ENCODE measurements at regions not wholly inside any gene's neighbourhood (a gene's known extent, or its start where the extent isn't known, plus 50 kb on each side); places are given as distances from the start of the nearest gene placed in this dataset.

DNA sequence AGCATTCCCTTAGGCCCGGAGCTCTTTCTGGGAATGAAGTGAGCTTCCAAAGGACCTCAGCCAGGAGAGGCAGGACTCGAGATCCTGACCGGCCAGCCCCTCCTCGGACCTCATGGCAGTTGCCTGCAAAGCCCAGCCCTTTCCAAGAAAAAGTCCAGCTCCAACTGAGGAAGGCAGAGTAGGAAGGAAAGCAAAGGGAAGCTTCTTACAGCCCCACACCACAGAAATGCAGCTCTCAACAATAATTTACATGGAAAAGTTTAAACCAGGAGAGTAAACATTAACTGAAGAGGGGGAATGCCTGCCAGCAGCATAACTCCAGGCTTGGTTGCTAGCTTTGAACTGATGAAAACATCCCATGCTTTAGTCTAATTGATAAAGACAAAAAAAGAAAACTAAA lies 153.9 kb upstream of the PFKP start:
- no peaks in the 10 kb centered on the region for H3K9me3 Mint-ChIP-seq
- Histone ChIP-seq H4K20me1 (ENCODE audit: low read depth) (no peaks in the 10 kb centered on the region), H3K9me3 (ENCODE audit: low read depth) (no peaks in the 10 kb centered on the region), H2AFZ (replicated peaks) (no peak overlapping the region), H3K36me3 (no peaks in the 10 kb centered on the region), H3K27ac (no peak overlapping the region), H3K27me3 (no peaks in the 10 kb centered on the region), H3F3A (ENCODE audit: low read depth) (peaks cover 10% of the 10 kb centered on the region), H3K79me2 (ENCODE audit: low read depth) (no peaks in the 10 kb centered on the region), H3K4me1 (peaks cover 9% of the 10 kb centered on the region), H3K4me2 (no peak overlapping the region), H3K9ac (no peak overlapping the region), H3K4me3 (no peak overlapping the region)
- H3K36me3 Mint-ChIP-seq = no peaks in the 10 kb centered on the region
- TF ChIP-seq EZH2 (IDR thresholded peaks at IDR 0.05) = no peak
- TF ChIP-seq CTCF (IDR thresholded peaks at IDR 0.05) = no peak
- peaks cover 7% of the 10 kb centered on the region for H3K4me1 Mint-ChIP-seq
- no peak overlapping the region for H3K4me3 Mint-ChIP-seq
- H3K27ac Mint-ChIP-seq = no peak overlapping the region
- no peak for DNase-seq (ENCODE audit: low spot score)
- H3K27me3 Mint-ChIP-seq (ENCODE audit: insufficient read depth, low read depth) = peaks cover 7% of the 10 kb centered on the region

DNA sequence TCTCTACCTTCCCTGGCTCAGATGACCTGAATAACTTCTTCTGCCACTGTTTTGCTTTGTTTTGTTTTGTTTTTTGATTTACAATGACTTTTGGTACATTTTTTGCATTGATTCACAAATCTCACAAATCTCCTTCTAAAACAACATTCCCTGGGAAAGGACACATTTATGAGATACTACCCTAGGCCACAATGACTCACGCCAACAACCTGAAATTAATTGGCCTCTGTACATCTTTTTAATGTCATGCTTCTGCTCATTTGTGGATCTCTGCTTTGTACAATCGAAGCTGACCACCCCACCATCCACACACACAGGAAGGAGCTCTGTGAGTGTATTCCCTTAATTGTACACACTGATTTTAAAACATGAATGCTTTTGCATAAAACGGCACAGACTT lies 156.7 kb upstream of the PFKP start:
- H3K9me3 ChIP-seq (ENCODE audit: low read depth) = no peaks in the 10 kb centered on the region
- Mint-ChIP-seq H3K36me3 (no peaks in the 10 kb centered on the region), H3K4me3 (no peak overlapping the region), H3K27me3 (ENCODE audit: insufficient read depth, low read depth) (peaks cover 2% of the 10 kb centered on the region), H3K9me3 (no peaks in the 10 kb centered on the region), H3K27ac (no peak overlapping the region), H3K4me1 (no peaks in the 10 kb centered on the region)
- H3K79me2 ChIP-seq (ENCODE audit: low read depth) = no peaks in the 10 kb centered on the region
- no peaks in the 10 kb centered on the region for H4K20me1 ChIP-seq (ENCODE audit: low read depth)
- no peak for TF ChIP-seq EZH2 (IDR thresholded peaks at IDR 0.05)
- no peak for TF ChIP-seq EZH2phosphoT487 (IDR thresholded peaks at IDR 0.05)
- no peak for TF ChIP-seq CTCF (IDR thresholded peaks at IDR 0.05)
- H3F3A ChIP-seq (ENCODE audit: low read depth) = no peaks in the 10 kb centered on the region
- no peak overlapping the region for H3K4me2 ChIP-seq
- no peak overlapping the region for H3K9ac ChIP-seq
- H3K27ac ChIP-seq = no peak overlapping the region
- no peak overlapping the region for H3K4me3 ChIP-seq
- H2AFZ ChIP-seq (replicated peaks) = no peak overlapping the region
- no peaks in the 10 kb centered on the region for H3K36me3 ChIP-seq
- H3K4me1 ChIP-seq = no peaks in the 10 kb centered on the region
- DNase-seq (ENCODE audit: low spot score) = no peak
- H3K27me3 ChIP-seq = no peaks in the 10 kb centered on the region

- Mint-ChIP-seq H3K36me3 (no peaks in the 10 kb centered on the region), H3K4me3 (no peak overlapping the region), H3K9me3 (no peaks in the 10 kb centered on the region), H3K4me1 (no peaks in the 10 kb centered on the region), H3K27me3 (ENCODE audit: insufficient read depth, low read depth) (no peaks in the 10 kb centered on the region), H3K27ac (no peak overlapping the region)
- no peak for DNase-seq (ENCODE audit: low spot score)
- H3K79me2 ChIP-seq (ENCODE audit: low read depth) = no peaks in the 10 kb centered on the region
- no peak overlapping the region for H3K9ac ChIP-seq
- no peak overlapping the region for H3K4me3 ChIP-seq
- no peaks in the 10 kb centered on the region for H3K4me1 ChIP-seq
- no peak for TF ChIP-seq EZH2phosphoT487 (IDR thresholded peaks at IDR 0.05)
- TF ChIP-seq CTCF (IDR thresholded peaks at IDR 0.05) = no peak
- TF ChIP-seq EZH2 (IDR thresholded peaks at IDR 0.05) = no peak
- no peaks in the 10 kb centered on the region for H3K27me3 ChIP-seq
- H3K9me3 ChIP-seq (ENCODE audit: low read depth) = no peaks in the 10 kb centered on the region
- H3K36me3 ChIP-seq = no peaks in the 10 kb centered on the region
- H2AFZ ChIP-seq (replicated peaks) = no peak overlapping the region
- H3K27ac ChIP-seq = no peak overlapping the region
- H3F3A ChIP-seq (ENCODE audit: low read depth) = no peaks in the 10 kb centered on the region
- no peaks in the 10 kb centered on the region for H4K20me1 ChIP-seq (ENCODE audit: low read depth)
- H3K4me2 ChIP-seq = no peak overlapping the region
Observed at GRCh38 chr10:2909921-2910320, 157.4 kb upstream of the PFKP start.
